Peyer's patch (tissue), 4 donors: ENCODE measurements at regions not wholly inside any gene's neighbourhood (a gene's known extent, or its start where the extent isn't known, plus 50 kb on each side); places are given as distances from the start of the nearest gene placed in this dataset.

ENCODE experiments used
- DNase-seq, 3 donors: peaks; one replicate each; pipeline ENCODE4 v3.0.0-alpha.2; 2017 to 2019
- H3K27ac ChIP-seq, 4 donors: fragments of 200-600 bp; sonication (generic); one replicate each; pipeline ENCODE4 v1.5.1; 2016 to 2019
- H3K27me3 ChIP-seq, 2 donors: fragments of 200-600 bp; sonication (generic); one replicate each; pipeline ENCODE4 v1.5.1; 2019
- H3K36me3 ChIP-seq, 3 donors: fragments of 200-600 bp; sonication (generic); one replicate each; pipeline ENCODE4 v1.5.1; 2016 to 2019
- H3K4me1 ChIP-seq, 4 donors: fragments of 200-600 bp; sonication (generic); one replicate each; pipeline ENCODE4 v1.5.1; 2016 to 2019
- H3K4me3 ChIP-seq, 4 donors: fragments of 200-600 bp; sonication (generic); 1 replicate in 3 of 4; 2 replicates in 1 of 4; pipeline ENCODE4 v1.5.1; 2016 to 2019; ENCODE audit warnings: mild to moderate bottlenecking in 1 of 4
- H3K9me3 ChIP-seq, 4 donors: fragments of 200-600 bp; sonication (generic); one replicate each; pipeline ENCODE4 v1.5.1; 2016 to 2019; ENCODE audit warnings: mild to moderate bottlenecking in 1 of 4
- CTCF ChIP-seq, 6 experiments: fragments of 450-650 bp in 4 of 6; fragments of 200-600 bp in 2 of 6; sonication (generic) in 1 of 6; IDR thresholded peaks; one replicate each; pipeline ENCODE4 v1.5.1; 2017 to 2019; ENCODE audit warnings: antibody characterized with exemption in 6 of 6, mild to moderate bottlenecking in 3 of 6, moderate library complexity in 1 of 6
- POLR2A ChIP-seq, 2 donors: fragments of 450-650 bp; IDR thresholded peaks; one replicate each; pipeline ENCODE4 v1.5.1; 2017; ENCODE audit warnings: antibody characterized with exemption in 2 of 2, mild to moderate bottlenecking in 2 of 2, moderate library complexity in 2 of 2

GRCh38 chrX:1084689-1085088 lies 127.8 kb downstream of the CRLF2 start:
- H3K4me3 ChIP-seq: no peak overlapping the region
- no peaks in the 10 kb centered on the region for H3K27me3 ChIP-seq
- no peaks in the 10 kb centered on the region for H3K4me1 ChIP-seq
- peaks cover 0 to 5% (median 0%) of the 10 kb centered on the region in 4 donors for H3K9me3 ChIP-seq
- TF ChIP-seq CTCF (IDR thresholded peaks at IDR 0.05) (no peak), POLR2A (IDR thresholded peaks at IDR 0.05) (no peak)
- no peak for DNase-seq
- no peak overlapping the region for H3K27ac ChIP-seq
- H3K36me3 ChIP-seq: no peaks in the 10 kb centered on the region

- Histone ChIP-seq H3K4me3 (no peak overlapping the region), H3K27ac (no peak overlapping the region), H3K36me3 (no peaks in the 10 kb centered on the region), H3K9me3 (peaks cover 0 to 2% (median 0%) of the 10 kb centered on the region in 4 donors), H3K27me3 (no peaks in the 10 kb centered on the region), H3K4me1 (no peaks in the 10 kb centered on the region)
- TF ChIP-seq POLR2A (IDR thresholded peaks at IDR 0.05): no peak
- TF ChIP-seq CTCF (IDR thresholded peaks at IDR 0.05): no peak
- DNase-seq: no peak
Measured at GRCh38 chrX:1076871-1077651, 135.4 kb downstream of the CRLF2 start.

GRCh38 chrX:1075741-1076140 lies 136.7 kb downstream of the CRLF2 start:
- Histone ChIP-seq H3K36me3 (no peaks in the 10 kb centered on the region), H3K9me3 (peaks cover 0 to 2% (median 0%) of the 10 kb centered on the region in 4 donors), H3K27ac (no peak overlapping the region), H3K4me1 (no peaks in the 10 kb centered on the region), H3K4me3 (no peak overlapping the region), H3K27me3 (no peaks in the 10 kb centered on the region)
- no peak for TF ChIP-seq CTCF (IDR thresholded peaks at IDR 0.05)
- no peak for TF ChIP-seq POLR2A (IDR thresholded peaks at IDR 0.05)
- no peak for DNase-seq

- TF ChIP-seq POLR2A (IDR thresholded peaks at IDR 0.05) (no peak), CTCF (IDR thresholded peaks at IDR 0.05) (no peak)
- Histone ChIP-seq H3K4me1 (no peaks in the 10 kb centered on the region), H3K4me3 (no peak overlapping the region), H3K27me3 (no peaks in the 10 kb centered on the region), H3K9me3 (peaks cover 0 to 2% (median 0%) of the 10 kb centered on the region in 4 donors), H3K27ac (no peak overlapping the region), H3K36me3 (no peaks in the 10 kb centered on the region)
- DNase-seq: no peak
Measured at GRCh38 chrX:1075156-1075555, 137.3 kb downstream of the CRLF2 start.

- Histone ChIP-seq H3K4me1 (no peaks in the 10 kb centered on the region), H3K27ac (no peak overlapping the region), H3K9me3 (peaks cover 0 to 2% (median 0%) of the 10 kb centered on the region in 4 donors), H3K27me3 (no peaks in the 10 kb centered on the region), H3K4me3 (no peak overlapping the region), H3K36me3 (no peaks in the 10 kb centered on the region)
- TF ChIP-seq POLR2A (IDR thresholded peaks at IDR 0.05) (no peak), CTCF (IDR thresholded peaks at IDR 0.05) (no peak)
- no peak for DNase-seq
Measured at GRCh38 chrX:1074755-1075154, 137.7 kb downstream of the CRLF2 start.
